K562 (cell line): ENCODE measurements at regions not wholly inside any gene's neighbourhood (a gene's known extent, or its start where the extent isn't known, plus 50 kb on each side); places are given as distances from the start of the nearest gene placed in this dataset.

Source experiments
- PHF21A ChIP-seq: fragments of 450-650 bp; IDR thresholded peaks from 2 replicates; pipeline ENCODE4 v1.6.1; 2017; ENCODE audit warnings: low read depth, borderline replicate concordance
- POLR2A ChIP-seq: fragments of 450-650 bp; conservative IDR thresholded peaks from 2 replicates; pipeline ENCODE4 v1.6.1; 2016

GRCh38 chr12:30111719-30112118 lies 328.0 kb upstream of the TMTC1 start:
- TF ChIP-seq POLR2A = no peak
- no peak for TF ChIP-seq PHF21A
